GM12892 (cell line): ENCODE measurements at regions not wholly inside any gene's neighbourhood (a gene's known extent, or its start where the extent isn't known, plus 50 kb on each side); places are given as distances from the start of the nearest gene placed in this dataset.

Experiments used
- POLR2A ChIP-seq: IDR thresholded peaks from 2 replicates; pipeline ENCODE4 v1.6.1; 2011; ENCODE audit warnings: low read depth, low read length, control low read depth
- POLR2AphosphoS5 ChIP-seq: IDR thresholded peaks from 2 replicates; pipeline ENCODE4 v1.6.1; 2011; ENCODE audit warnings: low read depth, low read length, control low read depth
- TAF1 ChIP-seq: IDR thresholded peaks from 2 replicates; pipeline ENCODE4 v1.6.1; 2011; ENCODE audit warnings: low read depth, mild to moderate bottlenecking, control low read depth, low read length, borderline replicate concordance

GRCh38 chr13:40317980-40318327, 348.5 kb downstream of the FOXO1 start:
- TF ChIP-seq POLR2A (no peak), POLR2AphosphoS5 (no peak), TAF1 (no peak)
